GM19397 (cell line): ENCODE measurements at regions not wholly inside any gene's neighbourhood (a gene's known extent, or its start where the extent isn't known, plus 50 kb on each side); places are given as distances from the start of the nearest gene placed in this dataset.

Experiments
- ATAC-seq: cut with Tn5 transposase; IDR thresholded peaks from one replicate; pipeline ENCODE4 v1.9.1; 2021; ENCODE audit warnings: mild to moderate bottlenecking, moderate library complexity; ENCODE audit not compliant: unreplicated experiment

DNA sequence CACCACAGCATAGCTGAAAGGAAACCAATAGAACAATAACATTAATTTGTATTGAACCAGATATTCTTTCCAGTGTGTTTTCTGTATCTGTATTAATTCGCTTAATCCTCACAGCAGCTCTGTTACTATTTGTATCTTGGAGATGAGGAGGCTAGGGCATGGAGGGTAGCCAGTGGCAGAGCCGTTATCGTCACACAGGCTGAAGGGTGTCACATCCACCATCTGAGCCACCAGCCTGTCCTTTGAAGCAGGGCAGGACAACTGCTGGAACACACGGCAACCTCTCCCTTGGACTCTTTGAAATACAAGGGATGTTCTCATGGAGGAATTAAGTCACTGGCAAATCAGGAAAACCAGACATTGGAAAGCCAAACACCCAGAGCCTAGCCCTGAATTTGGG is 628.0 kb upstream of the CDH4 start:
- no peak for ATAC-seq

GRCh38 chr20:60627751-60628565 is 624.1 kb upstream of the CDH4 start:
- ATAC-seq = no peak

- ATAC-seq = no peak
Observed at GRCh38 chr20:60628749-60629148, 623.3 kb upstream of the CDH4 start.

DNA sequence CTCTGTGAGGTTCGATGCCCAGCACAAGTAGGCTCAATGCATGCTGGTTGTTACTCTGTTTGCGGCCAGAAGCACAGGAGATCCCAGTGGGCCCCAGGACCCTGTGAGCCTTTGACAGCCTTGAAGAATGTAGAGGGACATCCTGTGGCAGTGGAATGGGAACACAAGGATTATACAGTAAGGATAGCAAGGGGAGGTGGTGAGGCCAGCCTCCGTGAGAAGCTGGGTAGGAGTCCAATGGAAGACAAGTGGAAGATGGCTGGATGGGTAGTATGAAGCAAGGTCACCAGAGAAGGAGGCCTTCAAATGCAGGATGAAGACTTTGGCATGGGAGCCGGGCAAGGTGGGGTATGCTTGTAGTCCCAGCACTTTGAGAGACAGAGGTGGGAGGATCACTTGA is 622.9 kb upstream of the CDH4 start:
- ATAC-seq = no peak

DNA sequence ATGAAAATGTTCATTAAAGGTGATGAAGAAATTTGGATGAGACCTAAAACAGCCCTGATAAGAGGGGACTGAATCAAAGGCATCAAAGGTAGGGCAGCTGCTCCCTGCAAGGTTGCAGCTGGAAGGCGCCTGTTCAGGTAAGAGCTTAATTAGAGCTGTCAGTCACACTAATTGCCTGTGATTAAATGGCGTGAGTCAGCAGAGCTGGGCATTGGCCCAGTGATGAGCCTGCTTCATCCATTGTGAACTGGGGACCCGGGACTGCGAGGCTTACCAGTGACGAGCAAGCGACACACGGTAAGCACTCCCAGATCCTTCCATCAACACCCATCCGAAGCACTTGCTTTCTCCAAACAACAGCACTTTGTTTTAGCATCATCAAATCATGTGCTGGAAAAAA is 621.5 kb upstream of the CDH4 start:
- ATAC-seq = no peak

- no peak for ATAC-seq
Observed at GRCh38 chr20:60631585-60632287, 620.3 kb upstream of the CDH4 start.

- ATAC-seq = no peak
Observed at GRCh38 chr20:60632391-60633262, 619.4 kb upstream of the CDH4 start.

GRCh38 chr20:60634491-60635172 is 617.4 kb upstream of the CDH4 start:
- ATAC-seq = no peak

GRCh38 chr20:60636417-60636816 is 615.6 kb upstream of the CDH4 start:
- ATAC-seq = no peak

DNA sequence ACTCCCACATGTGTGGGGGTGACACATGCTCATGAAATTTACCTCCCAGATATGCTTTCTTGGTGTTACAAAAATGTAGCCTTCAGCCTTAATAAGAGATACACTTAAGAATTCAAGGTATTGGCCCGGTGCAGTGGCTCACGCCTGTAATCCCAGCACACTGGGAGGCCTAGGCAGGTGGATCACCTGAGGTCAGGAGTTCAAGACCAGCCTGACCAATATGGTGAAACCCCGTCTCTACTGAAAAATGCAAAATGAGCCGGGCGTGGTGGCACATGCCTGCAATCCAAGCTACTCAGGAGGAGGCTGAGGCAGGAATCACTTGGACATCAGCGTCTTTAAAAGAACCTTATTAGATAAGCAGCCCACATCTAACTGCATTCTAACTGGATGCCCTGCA is 614.3 kb upstream of the CDH4 start:
- no peak for ATAC-seq

- no peak for ATAC-seq
Observed at GRCh38 chr20:60638430-60639098, 613.5 kb upstream of the CDH4 start.

- ATAC-seq = no peak
Observed at GRCh38 chr20:60641879-60642447, 610.1 kb upstream of the CDH4 start.

DNA sequence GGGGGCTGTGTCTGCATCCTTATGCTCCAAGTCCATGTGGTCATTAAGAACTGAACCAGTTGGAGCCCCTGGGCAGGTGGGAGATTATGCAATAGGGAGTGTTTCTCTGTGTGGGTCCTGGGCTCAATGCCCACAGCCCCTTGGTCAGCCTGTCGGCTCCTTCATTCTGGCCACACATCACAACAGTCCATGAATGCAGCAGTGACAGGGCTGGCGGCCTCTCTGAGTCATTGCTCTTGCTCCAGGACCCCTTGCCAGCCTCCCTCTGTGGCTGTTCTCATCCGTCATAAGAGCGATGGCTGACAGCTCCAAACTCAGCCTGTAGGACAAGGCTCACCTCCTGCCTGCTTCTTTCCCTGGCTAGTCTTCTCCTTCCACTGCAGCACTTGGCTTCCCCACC is 609.5 kb upstream of the CDH4 start:
- ATAC-seq = no peak

- no peak for ATAC-seq
Observed at GRCh38 chr20:60648556-60648955, 603.5 kb upstream of the CDH4 start.

- ATAC-seq = no peak
Observed at GRCh38 chr20:60649541-60649940, 602.5 kb upstream of the CDH4 start.

DNA sequence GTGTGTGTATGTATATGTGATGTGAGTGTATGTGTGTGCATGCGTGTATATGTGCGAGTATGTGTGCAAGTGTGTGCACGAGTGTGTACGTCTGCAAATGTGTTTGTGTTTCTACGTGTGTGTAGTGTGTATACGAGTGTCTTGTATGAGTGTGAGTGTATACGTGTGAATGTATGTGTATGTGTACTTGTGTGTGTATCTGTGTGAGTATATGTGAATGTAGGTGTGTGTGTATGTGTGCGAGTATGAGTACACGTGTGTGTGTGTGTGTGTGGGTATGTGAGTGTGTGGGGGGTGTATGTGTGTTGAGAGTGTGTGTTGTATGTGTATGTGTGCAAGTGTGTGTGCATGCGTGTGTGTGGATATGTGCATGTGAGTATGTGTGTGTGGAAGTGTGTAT is 602.0 kb upstream of the CDH4 start:
- no peak for ATAC-seq

DNA sequence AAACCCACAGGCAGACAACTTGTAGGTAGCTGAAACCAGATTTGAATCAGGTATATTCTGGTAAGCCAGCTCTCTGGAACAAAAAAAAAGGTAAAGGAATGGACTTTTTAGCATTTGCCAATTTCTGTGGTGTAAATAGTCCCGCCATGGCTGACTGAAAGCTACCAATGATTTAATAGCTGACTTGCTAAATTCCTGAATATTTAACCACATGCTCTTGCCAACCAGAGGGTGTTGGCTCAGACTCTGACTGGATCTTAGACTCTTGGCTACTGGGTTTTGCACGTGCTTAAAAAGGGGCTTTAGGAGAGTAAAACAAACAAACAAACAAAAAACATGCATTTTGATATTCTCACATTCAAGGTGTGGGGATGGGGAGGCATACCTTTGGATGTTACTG is 600.0 kb upstream of the CDH4 start:
- no peak for ATAC-seq

DNA sequence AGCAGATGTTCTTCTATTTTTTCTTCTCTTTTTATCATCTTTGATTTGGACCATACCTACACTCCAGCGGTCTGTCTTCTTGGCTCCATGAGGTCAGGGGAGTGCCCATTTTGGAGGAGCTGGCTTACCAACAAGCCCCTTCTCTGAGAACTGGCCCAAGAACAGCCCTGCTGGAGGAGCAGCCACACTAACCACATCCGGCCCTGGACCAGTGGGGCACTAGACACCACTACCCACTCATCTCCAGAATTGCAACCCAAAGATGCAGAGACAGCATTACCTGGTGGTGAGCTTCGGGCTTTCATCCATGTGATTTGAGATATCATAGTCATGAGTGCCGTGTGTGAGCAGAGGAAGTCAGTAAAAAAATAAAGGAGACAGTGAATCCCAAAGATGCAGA is 599.4 kb upstream of the CDH4 start:
- no peak for ATAC-seq

DNA sequence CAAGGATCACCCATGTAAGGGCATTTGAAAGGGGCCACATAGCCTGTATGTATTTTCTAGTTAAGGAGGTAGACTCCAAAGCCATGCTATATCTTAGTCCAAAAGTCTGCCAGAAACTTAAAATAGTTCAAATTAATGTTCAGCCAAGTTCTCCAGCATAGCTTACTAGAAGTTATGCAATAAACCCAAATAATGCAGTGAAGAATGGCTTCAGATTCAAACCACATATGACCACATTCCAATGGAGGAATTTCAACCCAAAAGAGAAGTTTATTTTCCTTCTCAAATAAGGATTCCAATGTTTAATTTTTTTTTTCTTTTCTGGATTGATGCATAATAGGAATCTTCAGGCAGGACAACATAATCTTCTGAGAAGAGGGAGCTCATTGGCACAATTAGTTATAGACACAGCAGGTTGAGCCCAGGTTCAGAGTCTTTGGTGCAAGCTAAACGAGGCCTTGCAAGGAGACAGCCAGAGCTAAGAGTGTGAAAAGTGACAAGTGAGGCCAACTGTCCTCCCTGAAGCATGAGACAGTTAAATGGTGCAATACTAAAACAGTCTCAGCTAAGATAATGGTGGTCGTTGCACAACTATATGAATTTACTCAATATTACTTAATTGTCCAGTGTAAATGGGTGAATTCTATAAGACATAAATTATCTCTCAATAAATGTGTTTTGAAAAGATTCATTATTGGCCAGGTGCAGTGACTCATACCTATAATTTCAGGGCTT is 598.8 kb upstream of the CDH4 start:
- no peak for ATAC-seq
